ENCODE measurements at regions not wholly inside any gene's neighbourhood (a gene's known extent, or its start where the extent isn't known, plus 50 kb on each side); places are given as distances from the start of the nearest gene placed in this dataset.
"Not testable (repeated sequence)": the region's sequence is repeated elsewhere in the genome, so short reads cannot be mapped to it uniquely, and the experiment has no call there.

DNA sequence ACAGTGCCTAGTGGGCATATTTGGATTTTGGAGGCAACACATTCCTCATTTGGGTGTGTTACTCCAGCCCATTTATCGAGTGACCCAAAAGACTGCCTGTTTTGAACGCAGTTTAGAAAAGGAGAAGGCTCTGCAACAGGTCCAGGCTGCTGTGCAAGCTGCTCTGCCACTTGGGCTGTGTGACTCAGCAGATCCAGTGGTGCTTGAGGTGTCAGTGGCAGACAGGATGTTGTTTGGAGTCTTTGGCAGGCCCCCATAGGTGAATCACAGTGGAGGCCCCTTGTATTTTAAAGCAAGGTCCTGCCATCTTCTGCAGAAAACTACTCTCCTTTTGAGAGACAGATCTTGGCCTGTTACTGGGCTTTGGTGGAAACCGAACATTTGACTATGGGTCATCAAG, 104.0 kb downstream of the DNAJB9 start:
- TF ChIP-seq, protein P1, sequence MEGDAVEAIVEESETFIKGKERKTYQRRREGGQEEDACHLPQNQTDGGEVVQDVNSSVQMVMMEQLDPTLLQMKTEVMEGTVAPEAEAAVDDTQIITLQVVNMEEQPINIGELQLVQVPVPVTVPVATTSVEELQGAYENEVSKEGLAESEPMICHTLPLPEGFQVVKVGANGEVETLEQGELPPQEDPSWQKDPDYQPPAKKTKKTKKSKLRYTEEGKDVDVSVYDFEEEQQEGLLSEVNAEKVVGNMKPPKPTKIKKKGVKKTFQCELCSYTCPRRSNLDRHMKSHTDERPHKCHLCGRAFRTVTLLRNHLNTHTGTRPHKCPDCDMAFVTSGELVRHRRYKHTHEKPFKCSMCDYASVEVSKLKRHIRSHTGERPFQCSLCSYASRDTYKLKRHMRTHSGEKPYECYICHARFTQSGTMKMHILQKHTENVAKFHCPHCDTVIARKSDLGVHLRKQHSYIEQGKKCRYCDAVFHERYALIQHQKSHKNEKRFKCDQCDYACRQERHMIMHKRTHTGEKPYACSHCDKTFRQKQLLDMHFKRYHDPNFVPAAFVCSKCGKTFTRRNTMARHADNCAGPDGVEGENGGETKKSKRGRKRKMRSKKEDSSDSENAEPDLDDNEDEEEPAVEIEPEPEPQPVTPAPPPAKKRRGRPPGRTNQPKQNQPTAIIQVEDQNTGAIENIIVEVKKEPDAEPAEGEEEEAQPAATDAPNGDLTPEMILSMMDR (tag by site-specific recombination; IDR thresholded peaks at IDR 0.05), result not testable (repeated sequence)
- not testable (repeated sequence) for TF ChIP-seq ZNF776 (tag by site-specific recombination; IDR thresholded peaks at IDR 0.05; ENCODE audit: borderline replicate concordance); ZBTB7A (tag by site-specific recombination; IDR thresholded peaks at IDR 0.05; ENCODE audit: low read depth); ZIC2 (tag by site-specific recombination; IDR thresholded peaks at IDR 0.05); ZNF501 (tag by site-specific recombination; IDR thresholded peaks at IDR 0.05); RBAK (tag by site-specific recombination; IDR thresholded peaks at IDR 0.05); KLF9 (tag by site-specific recombination; IDR thresholded peaks at IDR 0.05; ENCODE audit: low read depth); ZNF292 (tag by site-specific recombination; IDR thresholded peaks at IDR 0.05; ENCODE audit: borderline replicate concordance, low read depth); REPIN1 (tag by site-specific recombination; IDR thresholded peaks at IDR 0.05; ENCODE audit: low read depth); ZNF2 (tag by site-specific recombination; IDR thresholded peaks at IDR 0.05); SP2 (tag by site-specific recombination; IDR thresholded peaks at IDR 0.05)
- TF ChIP-seq, protein P2, sequence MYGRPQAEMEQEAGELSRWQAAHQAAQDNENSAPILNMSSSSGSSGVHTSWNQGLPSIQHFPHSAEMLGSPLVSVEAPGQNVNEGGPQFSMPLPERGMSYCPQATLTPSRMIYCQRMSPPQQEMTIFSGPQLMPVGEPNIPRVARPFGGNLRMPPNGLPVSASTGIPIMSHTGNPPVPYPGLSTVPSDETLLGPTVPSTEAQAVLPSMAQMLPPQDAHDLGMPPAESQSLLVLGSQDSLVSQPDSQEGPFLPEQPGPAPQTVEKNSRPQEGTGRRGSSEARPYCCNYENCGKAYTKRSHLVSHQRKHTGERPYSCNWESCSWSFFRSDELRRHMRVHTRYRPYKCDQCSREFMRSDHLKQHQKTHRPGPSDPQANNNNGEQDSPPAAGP (tag by site-specific recombination; IDR thresholded peaks at IDR 0.05), result not testable (repeated sequence)
- TF ChIP-seq, protein P3, sequence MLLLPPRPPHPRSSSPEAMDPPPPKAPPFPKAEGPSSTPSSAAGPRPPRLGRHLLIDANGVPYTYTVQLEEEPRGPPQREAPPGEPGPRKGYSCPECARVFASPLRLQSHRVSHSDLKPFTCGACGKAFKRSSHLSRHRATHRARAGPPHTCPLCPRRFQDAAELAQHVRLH (tag by site-specific recombination; IDR thresholded peaks at IDR 0.05), result not testable (repeated sequence)
